ENCODE measurements at regions not wholly inside any gene's neighbourhood (a gene's known extent, or its start where the extent isn't known, plus 50 kb on each side); places are given as distances from the start of the nearest gene placed in this dataset.

DNA sequence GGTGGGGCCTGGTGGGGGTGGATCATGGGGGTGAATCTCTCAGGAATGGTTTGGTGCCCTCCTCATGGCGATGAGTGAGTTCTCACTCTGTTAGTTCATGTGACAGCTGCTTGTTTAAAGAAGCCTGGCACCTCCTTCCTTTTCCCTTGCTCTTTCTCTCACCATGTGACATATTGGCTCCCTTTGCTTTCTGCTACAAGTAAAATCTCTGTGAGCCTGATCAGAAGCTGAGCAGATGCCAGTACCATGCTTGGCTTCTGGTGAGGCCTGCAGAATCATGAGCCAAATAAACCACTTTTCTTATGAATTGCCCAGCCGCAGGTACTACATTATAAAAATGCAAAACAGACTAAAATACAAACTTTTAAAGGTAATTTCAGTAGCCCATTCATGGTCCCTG lies 73.4 kb upstream of the TEX51 start:
- H3K27ac ChIP-seq, result no peak overlapping the region
- H3K4me3 ChIP-seq, result no peak overlapping the region
- H3K36me3 ChIP-seq, result no peaks in the 10 kb centered on the region
- WGBS, 3 donors, result 83 to 92% (median 87%) methylated on average over 2 of the region's 2 CpGs
- intact Hi-C loops (cut with DNase I), result no loop called here
- TF ChIP-seq POLR2A (IDR thresholded peaks at IDR 0.05) (no peak), EP300 (IDR thresholded peaks at IDR 0.05) (no peak)
- TF ChIP-seq, protein P1, sequence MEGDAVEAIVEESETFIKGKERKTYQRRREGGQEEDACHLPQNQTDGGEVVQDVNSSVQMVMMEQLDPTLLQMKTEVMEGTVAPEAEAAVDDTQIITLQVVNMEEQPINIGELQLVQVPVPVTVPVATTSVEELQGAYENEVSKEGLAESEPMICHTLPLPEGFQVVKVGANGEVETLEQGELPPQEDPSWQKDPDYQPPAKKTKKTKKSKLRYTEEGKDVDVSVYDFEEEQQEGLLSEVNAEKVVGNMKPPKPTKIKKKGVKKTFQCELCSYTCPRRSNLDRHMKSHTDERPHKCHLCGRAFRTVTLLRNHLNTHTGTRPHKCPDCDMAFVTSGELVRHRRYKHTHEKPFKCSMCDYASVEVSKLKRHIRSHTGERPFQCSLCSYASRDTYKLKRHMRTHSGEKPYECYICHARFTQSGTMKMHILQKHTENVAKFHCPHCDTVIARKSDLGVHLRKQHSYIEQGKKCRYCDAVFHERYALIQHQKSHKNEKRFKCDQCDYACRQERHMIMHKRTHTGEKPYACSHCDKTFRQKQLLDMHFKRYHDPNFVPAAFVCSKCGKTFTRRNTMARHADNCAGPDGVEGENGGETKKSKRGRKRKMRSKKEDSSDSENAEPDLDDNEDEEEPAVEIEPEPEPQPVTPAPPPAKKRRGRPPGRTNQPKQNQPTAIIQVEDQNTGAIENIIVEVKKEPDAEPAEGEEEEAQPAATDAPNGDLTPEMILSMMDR (IDR thresholded peaks at IDR 0.05), result no peak
- no peaks in the 10 kb centered on the region for H3K4me1 ChIP-seq (ENCODE audit: insufficient read depth)
- DNase-seq, result no peak
- H3K9me3 ChIP-seq, result no peaks in the 10 kb centered on the region
- no peaks in the 10 kb centered on the region for H3K27me3 ChIP-seq

GRCh38 chr2:126826491-126826890 lies 72.2 kb upstream of the TEX51 start:
- H3K9me3 ChIP-seq, result no peaks in the 10 kb centered on the region
- no peak overlapping the region for H3K27ac ChIP-seq
- no peak overlapping the region for H3K4me3 ChIP-seq
- intact Hi-C loops (cut with DNase I), result no loop called here
- H3K36me3 ChIP-seq, result no peaks in the 10 kb centered on the region
- DNase-seq, result no peak
- 85 to 90% (median 88%) methylated on average over 1 of the region's 1 CpG for WGBS, 3 donors
- no peaks in the 10 kb centered on the region for H3K4me1 ChIP-seq (ENCODE audit: insufficient read depth)
- TF ChIP-seq POLR2A (IDR thresholded peaks at IDR 0.05), result no peak
- TF ChIP-seq, protein P1 (IDR thresholded peaks at IDR 0.05), result no peak
- no peak for TF ChIP-seq EP300 (IDR thresholded peaks at IDR 0.05)
- H3K27me3 ChIP-seq, result no peaks in the 10 kb centered on the region

DNA sequence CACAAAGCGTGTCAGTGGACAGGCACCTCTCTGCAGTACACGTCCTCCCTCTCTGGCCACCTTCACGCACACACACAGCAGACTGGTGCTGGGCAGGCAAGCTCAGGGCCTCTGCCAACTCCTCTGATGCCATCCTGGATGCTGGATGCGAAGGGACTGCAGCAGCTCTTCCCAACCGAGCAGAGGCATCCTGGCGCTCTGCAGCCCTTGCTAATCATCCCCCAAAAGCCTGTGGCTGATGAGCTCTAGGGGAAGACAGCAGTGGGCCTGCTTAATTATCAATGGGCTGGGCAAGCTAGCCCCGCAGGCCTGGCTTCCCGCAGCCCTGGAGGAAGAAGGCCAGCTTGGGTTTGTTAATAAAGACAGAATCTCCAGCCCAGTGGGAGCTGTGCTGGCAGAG lies 71.3 kb upstream of the TEX51 start:
- no peak for DNase-seq
- H3K9me3 ChIP-seq, result no peaks in the 10 kb centered on the region
- WGBS, 3 donors, result 59 to 75% (median 68%) methylated on average over 8 of the region's 8 CpGs
- H3K27ac ChIP-seq, result no peak overlapping the region
- no peaks in the 10 kb centered on the region for H3K36me3 ChIP-seq
- intact Hi-C loops (cut with DNase I), result no loop called here
- no peaks in the 10 kb centered on the region for H3K4me1 ChIP-seq (ENCODE audit: insufficient read depth)
- TF ChIP-seq, protein P1 (IDR thresholded peaks at IDR 0.05), result no peak
- TF ChIP-seq POLR2A (IDR thresholded peaks at IDR 0.05), result no peak
- no peak for TF ChIP-seq EP300 (IDR thresholded peaks at IDR 0.05)
- no peak overlapping the region for H3K4me3 ChIP-seq
- H3K27me3 ChIP-seq, result no peaks in the 10 kb centered on the region

DNA sequence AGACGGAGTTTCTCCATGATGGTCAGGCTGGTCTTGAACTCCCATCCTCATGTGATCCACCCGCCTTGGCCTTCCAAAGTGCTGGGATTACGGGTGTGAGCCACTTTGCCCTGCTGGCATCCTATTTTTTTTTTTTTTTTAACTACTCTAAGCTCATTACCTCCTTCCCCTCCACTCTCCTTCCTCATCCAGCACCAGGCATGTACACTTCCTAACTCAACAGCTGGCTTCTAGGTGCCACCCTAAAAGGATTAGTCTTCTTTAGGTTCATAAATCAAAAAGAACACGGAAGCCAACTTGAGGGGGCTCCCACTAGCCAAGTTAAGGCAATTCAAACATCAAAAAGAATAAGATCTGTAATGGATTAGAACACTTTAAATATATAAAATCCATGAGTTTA lies 70.6 kb upstream of the TEX51 start:
- DNase-seq, result no peak
- no peaks in the 10 kb centered on the region for H3K9me3 ChIP-seq
- H3K27ac ChIP-seq, result no peak overlapping the region
- no peaks in the 10 kb centered on the region for H3K27me3 ChIP-seq
- WGBS, 3 donors, result 83 to 87% (median 85%) methylated on average over 4 of the region's 4 CpGs
- intact Hi-C loops (cut with DNase I), result no loop called here
- no peak for TF ChIP-seq EP300 (IDR thresholded peaks at IDR 0.05)
- TF ChIP-seq, protein P1 (IDR thresholded peaks at IDR 0.05), result no peak
- TF ChIP-seq POLR2A (IDR thresholded peaks at IDR 0.05), result no peak
- H3K4me1 ChIP-seq (ENCODE audit: insufficient read depth), result no peaks in the 10 kb centered on the region
- no peak overlapping the region for H3K4me3 ChIP-seq
- no peaks in the 10 kb centered on the region for H3K36me3 ChIP-seq

DNA sequence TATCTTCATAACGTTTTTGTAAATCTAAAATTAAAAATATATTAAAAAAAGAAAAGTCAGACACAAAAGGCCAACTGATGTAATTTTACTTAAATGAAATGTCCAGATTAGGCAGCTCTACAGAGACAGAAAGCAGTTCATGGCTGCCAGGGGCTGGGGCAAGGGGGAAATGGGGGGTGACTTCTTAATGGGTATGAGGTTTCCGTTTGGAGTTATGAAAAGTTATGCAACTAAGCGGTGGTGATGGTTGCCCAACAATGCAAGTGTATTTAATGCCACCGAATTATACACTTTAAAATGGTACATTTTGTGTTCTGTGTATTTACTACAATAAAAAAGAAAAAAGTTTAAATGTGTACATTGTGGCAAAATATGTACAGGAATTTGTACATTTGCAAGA lies 70.2 kb upstream of the TEX51 start:
- Histone ChIP-seq H3K27ac (no peak overlapping the region), H3K36me3 (no peaks in the 10 kb centered on the region), H3K4me3 (no peak overlapping the region), H3K4me1 (ENCODE audit: insufficient read depth) (no peaks in the 10 kb centered on the region), H3K27me3 (no peaks in the 10 kb centered on the region), H3K9me3 (no peaks in the 10 kb centered on the region)
- no peak for TF ChIP-seq POLR2A (IDR thresholded peaks at IDR 0.05)
- TF ChIP-seq, protein P1 (IDR thresholded peaks at IDR 0.05), result no peak
- 71 to 82% (median 73%) methylated on average over 4 of the region's 4 CpGs for WGBS, 3 donors
- DNase-seq, result no peak
- intact Hi-C loops (cut with DNase I), result no loop called here
